ENCODE measurements at regions not wholly inside any gene's neighbourhood (a gene's known extent, or its start where the extent isn't known, plus 50 kb on each side); places are given as distances from the start of the nearest gene placed in this dataset.
"Not testable (repeated sequence)": the region's sequence is repeated elsewhere in the genome, so short reads cannot be mapped to it uniquely, and the experiment has no call there.

DNA sequence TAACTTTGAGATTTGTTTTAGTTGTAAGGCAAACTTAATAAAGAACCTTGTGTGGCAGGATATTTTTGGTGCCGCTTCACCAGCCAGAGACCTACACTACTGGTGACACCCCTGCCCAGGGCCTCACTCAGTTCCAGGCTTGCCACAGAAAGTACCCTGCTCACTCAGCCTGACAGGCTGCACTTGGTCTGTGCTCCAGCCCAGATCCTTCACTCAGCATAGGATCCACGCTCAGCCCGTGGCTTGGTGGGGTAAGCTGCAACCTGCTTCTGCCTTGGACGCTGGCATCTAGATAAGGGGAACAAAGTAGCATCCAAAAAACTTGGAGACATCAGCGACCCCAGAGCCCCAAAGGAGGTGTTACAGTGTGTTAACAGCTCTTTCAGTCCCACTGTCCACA is 825.5 kb downstream of the EPHA3 start:
- DNase-seq: no peak

DNA sequence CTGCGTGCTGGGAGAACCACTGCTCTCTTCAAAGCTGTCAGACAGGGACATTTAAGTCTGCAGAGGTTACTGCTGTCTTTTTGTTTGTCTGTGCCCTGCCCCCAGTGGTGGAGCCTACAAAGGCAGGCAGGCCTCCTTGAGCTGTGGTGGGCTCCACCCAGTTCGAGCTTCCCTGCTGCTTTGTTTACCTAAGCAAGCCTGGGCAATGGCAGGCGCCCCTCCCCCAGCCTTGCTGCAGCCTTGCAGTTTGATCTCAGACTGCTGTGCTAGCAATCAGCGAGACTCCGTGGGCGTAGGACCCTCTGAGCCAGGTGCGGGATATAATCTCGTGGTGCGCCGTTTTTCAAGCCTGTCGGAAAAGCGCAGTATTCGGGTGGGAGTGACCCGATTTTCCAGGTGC is 837.0 kb downstream of the EPHA3 start:
- DNase-seq: not testable (repeated sequence)

DNA sequence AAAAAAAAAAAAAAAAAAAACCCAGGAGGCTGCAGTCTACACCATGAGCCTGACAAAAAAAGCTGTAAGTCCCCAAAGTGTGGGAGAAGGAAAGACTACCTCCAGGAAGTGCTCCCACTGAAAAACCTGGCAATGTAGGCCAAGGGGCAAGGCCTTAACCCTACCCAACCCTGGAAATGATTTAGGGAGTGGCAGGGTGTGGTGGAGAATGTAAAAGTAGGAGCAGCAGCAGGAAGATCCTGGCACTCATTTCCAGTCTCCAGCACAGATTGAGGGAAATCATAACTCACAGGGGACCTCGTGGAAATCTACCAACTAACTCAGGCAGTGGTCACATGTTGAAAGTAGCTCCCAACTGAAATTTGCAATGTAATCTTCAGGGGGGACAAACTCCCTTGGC is 839.5 kb downstream of the EPHA3 start:
- no peak for DNase-seq

DNA sequence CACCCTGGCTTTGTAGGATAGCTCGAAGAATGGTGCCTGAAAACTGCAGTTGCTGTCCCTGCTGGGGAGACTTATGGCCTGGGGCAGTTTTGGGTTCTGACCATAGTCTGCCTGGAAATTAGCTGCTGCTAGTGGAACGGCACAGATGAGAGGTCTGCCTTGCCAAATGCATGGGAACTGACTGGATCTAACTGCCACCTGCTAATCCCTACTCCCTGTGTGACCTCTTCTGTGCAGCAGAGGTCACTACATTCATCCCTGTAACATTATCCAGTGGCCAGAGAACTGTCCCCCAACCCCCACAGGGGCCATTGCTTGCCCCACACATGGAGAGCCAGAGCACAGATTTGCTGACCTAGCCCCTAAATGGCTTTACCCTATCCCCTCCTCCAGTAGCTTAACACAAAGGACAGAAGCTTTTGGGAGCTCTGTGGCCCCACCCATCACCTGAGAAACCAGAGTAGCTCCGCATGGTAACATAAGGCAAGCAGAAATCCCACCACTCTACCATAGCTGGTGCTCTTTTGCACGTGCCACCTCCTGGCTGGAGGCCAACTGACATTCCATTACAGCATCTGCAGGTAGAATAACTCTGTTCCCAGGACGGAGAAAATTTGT is 840.0 kb downstream of the EPHA3 start:
- DNase-seq: no peak

DNA sequence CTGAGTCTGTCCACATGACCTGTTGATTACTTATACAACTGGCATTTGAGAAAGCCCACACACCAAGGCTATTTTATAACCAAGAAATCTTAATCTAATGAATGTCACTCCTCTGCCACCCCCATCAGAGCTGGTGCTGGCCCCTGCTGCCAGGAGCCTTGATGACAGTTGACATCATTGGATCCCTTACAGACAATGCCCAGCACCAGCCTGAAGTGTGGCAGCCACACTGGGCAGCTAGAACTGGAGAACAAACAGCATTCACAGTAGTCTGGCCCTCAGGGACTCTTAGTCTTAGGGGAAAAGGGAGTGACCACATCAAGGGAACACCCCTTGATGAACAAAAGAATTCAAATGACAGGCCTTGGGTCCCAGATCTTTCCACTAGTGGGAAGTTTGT is 840.6 kb downstream of the EPHA3 start:
- no peak for DNase-seq

DNA sequence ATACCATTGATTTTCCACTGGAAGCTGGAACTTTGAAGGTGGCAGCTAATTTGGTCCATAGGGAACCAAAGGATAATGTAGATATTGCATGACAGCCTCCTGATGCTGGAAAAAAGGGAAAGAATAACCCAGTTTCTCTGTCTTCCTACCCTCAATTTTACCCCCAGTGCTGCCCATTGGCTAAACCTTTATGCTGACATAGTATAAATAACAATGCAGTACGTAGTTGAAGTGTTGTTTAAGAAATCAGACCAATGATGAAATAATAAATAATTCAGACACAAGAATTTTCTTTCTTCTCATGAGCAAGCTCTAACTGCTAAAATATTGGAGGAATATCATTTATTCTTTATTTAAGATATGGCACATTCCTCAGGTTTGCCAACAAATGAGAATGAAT is 843.4 kb downstream of the EPHA3 start:
- DNase-seq: no peak

DNA sequence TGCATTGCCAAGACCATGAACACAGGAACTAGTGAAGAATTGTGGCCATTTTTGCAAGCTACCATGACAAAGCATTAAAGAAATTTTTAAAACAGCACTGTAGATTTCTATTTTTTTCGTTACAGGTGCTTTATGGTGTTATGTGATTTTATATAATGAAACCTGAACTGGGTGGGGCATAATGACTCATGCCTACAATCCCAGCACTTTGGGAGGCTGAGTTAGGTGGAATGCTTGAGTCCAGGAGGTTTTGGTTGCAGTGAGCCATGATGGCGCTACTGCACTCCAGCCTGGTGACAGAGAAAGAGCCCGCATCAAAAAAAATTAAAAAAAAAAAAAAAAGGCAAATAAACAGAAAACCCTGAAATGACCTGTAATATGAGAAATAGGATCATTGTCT is 846.7 kb downstream of the EPHA3 start:
- no peak for DNase-seq

DNA sequence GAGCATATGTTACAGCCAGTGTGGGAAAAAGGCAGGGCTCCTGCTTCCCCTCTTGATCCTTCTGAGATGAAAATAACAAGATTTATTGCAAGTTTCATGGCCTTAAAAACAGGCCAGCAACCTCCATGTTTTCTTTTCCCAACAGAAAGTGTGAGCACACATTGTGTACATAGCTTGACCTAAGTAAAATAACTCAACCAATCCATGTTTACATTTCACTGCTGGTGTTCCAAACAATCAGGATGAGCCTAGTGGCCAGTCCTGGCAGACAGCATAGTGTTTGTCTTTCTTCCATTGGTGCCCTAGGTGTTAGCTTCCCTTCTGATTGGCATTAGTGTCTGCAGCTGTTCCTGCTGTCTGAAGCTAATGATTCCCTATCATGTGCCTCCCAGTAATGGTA is 847.7 kb downstream of the EPHA3 start:
- DNase-seq: peak; percentile 35

DNA sequence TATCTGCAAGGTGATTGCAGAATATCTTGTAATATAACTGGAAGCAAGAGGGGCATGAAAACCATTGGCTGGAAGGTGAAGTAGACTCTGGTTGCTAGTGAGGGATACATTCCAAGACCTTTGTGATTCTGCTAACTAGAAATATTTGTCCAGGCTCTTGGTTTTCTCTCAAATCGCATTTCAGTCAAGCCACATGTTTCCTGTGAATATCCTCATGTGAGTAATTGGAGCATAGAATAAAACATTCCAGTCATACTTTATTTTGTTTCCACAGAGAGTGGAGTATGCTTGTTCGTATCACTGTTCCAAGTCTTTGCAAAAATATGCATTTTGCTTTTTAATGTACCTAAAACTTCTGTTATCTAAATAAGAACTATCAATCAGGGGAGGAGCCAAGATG is 850.0 kb downstream of the EPHA3 start:
- no peak for DNase-seq

DNA sequence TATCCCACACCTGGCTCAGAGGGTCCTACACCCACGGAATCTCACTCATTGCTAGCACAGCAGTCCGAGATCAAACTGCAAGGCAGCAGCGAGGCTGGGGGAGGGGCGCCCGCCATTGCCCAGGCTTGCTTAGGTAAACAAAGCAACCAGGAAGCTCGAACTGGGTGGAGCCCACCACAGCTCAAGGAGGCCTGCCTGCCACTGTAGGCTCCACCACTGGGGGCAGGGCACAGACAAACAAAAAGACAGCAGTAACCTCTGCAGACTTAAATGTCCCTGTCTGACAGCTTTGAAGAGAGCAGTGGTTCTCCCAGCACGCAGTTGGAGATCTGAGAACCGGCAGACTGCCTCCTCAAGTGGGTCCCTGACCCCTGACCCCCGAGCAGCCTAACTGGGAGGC is 850.7 kb downstream of the EPHA3 start:
- DNase-seq: not testable (repeated sequence)

DNA sequence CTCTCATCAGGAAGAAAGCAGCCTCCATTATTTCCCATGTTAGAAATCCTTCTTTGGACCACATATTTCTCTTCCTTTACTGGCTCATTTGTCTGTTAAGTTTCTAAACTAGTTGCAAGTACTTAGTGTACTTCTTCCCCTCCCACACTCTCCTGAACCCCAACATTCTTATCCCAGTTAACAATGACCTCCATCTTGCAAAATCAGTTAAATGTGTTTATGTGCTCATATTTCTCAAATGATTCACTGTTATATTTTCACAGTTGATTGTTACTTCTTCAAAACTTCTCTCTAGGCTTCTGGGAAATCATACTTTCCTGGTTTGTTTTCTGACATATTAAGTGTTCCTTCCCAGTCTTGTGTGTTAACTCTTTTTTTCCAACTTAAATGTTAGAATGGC is 856.9 kb downstream of the EPHA3 start:
- no peak for DNase-seq

DNA sequence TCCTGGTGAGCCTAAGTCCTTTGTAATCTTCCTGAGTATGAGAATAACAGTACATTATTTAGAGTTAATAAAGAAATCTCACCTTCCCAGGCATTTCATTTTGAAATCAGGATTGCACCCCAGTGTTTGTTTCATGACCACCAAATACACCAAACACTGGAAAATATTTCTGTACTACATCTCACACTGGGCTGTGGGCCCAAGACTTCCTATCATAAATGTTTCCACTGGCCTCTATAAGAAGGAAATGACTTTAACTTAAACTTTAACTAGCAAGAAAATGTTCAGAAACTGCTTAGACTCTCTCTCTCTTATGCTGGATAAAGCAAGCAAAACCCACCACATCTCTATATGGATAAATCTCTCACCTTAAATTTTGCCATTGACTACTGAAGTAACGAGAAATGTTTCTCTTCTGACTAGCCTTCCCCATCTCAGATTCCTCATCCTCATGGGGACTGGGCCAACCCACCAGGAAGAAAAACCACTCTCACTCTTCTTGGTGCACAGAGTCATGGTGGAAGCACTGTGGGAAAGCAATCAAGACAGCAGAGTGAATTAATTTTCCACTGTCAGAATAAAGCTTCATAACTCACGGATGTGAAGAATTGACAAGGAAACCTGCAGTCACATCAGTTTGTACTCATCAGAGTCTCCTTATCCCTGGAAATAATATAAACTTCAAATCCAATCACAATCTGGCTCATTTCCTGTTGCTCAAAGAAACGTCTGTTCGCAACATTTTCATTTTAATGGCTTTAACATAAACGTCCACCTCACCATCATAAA is 859.6 kb downstream of the EPHA3 start:
- no peak for DNase-seq

DNA sequence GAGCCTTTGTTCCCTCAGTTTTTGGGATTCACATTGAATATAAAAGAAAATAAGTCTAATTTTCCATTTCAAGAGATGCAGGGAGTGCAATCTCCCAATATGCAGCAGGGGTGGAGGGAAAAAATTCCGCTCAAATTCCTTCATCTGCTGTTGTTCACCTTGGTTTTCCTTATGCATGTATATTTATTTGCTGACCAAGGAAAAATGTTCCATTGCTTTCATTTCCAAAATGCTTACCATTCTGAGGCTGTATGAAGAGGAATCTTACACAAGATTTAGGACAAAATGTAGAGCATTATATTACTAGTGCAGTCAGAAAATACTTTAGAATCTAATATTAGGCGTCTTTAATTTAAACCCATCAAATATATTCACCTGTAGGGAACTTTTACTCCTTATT is 863.9 kb downstream of the EPHA3 start:
- DNase-seq: no peak

DNA sequence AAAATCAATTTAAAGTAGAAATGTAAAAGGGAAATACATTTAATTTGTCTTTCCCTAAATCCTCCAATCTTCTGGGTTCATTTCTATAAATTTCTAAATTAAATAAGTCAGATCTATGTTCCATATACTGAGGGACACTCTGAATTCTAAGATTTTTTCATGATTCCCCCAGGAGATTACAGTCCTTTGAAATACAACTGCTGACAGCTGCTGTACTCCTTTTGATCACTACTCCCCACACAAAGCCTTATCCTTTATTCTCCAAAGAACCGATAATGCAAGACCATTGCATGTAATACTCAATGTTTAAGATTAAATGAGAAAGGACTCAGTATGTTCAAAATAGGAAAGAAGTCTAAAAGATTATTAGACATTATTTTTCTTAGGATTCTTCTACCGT is 865.7 kb downstream of the EPHA3 start:
- DNase-seq: no peak

DNA sequence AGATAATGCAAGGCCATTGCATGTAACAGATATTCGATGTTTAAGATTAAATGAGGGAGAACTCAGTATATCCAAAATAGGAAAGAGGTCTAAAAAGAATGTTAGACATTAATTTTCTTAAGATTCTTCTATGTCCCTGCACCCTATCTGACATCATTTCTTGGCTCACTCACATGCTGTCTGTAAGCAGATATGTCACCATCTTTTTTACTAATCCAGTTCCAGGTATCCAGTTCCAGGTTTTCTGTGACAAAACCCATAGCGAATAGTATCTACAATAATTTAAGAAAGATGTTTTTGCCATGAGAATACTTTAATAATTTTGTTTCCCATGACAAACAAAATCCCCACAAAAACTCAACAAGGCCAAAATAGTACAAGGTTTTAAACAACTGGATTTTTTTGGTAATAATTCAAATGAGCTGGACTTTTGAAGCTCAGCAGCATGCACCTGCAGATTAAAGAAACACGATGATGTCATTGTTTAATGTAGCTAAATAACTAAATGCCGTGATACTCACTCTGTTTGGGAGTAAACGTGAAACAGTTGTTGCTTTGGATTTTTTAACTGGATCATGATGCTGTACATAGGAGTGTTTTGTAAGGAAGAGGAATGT is 867.6 kb downstream of the EPHA3 start:
- no peak for DNase-seq

DNA sequence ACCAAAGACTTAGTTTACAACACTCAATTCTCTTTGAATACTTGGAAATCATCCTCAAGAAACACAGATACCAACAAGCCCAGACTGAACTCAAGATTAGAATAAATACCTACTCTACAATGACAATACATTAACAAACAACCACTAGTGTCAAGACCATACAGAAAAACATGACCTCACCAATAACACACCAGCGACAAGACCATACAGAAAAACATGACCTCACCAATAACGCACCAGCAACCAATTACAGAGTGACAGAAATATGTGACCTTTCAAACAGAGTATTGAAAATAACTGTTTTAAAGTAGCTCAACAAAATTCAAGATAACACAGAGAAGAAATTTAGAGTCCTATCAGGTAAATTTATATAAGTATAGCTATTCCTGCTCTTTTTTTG is 876.0 kb downstream of the EPHA3 start:
- no peak for DNase-seq

DNA sequence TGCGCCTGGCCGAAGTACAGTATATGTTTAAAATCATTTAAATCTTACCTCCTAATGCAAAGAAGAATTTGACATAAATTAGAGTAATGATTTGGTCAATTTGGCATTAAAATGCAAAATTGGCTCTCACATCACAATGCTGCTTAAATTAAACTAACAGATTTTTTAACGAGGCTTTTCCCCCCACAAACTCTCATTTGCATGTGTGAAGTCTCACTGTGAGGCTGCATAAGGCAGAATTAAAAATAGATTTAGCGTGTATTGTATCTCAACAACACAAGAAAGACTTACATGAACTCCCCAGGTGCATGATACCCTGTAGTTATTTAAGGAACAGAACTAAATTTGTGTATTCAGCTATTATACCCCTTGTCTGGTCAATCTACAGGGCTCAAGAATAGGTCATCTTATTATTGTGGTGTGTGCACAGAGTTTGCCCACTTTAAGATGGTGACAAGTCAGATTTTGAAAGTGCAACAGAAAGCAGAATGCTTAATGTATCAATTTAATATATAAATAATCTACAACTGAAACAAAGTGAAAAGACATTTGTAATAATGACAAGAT is 897.9 kb downstream of the EPHA3 start:
- DNase-seq: no peak

DNA sequence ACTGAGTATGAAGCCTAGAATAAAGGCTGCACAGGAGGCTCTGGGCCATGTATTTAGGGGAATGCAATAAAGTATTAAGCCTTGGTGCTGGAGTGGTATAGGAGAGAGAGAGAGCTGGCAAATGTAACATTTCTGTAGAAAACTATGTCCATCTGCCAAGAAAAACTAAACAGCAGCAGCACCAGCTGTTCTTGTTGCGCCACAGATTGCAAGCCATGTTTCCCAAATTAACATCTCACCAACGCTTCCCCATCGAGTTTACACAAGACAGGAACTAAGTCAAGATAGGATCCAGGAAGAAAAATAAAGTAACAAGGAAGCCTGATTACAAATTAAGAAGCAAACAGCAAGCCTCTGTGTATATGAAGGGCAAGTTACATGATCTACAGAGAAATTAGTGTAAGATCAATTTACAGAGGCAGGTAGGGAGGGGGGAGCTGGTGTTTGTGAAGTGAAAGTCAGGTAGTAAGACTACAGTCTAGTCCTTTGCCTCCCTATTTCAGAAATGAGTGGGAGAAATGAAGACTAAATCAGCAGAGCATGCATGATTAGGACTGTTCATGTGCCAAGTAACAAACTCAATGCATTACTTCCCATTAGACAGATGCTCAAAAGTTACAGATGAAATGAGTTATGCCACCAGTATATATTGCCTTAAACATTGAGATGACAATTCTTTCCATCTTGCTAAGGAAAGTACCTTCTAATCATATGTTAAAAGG is 900.5 kb downstream of the EPHA3 start:
- no peak for DNase-seq

DNA sequence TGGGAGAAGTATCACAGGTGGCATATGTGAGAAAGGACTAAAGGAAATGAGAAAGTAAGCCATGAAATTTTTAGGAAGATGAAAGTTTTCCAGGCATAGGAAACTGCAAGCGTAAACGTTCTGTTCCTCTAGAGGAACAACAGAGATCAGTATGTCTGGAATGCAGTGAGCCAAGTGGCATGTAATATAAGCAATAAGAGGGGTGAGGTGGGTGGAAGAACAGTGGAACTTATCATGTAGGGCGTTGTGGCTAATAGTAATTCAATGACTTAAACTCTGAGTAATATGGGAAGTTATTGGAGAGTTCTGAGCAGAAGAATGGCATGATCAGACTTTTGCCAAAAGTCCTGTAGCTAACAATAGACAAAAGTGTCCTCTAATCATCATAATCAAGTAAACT is 902.9 kb downstream of the EPHA3 start:
- no peak for DNase-seq

DNA sequence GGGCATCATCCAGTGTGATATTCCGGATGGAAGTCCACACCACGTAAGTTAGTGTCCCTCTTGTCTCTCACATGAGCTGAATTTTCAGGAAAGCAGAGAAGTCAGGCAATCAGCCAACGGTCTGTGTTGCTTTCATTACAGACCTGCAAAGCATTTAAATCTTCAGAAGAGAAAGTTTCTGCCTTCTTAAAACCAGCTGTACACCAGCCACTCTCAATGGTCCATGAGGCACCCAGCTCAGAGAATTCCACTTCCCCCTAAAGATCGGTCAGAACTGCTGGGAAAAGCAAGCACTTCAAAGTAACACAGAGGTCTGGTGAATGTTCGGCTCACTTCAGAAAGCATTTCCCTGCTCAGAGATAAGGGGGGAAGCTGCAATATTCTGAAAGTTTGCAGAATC is 903.7 kb downstream of the EPHA3 start:
- no peak for DNase-seq

DNA sequence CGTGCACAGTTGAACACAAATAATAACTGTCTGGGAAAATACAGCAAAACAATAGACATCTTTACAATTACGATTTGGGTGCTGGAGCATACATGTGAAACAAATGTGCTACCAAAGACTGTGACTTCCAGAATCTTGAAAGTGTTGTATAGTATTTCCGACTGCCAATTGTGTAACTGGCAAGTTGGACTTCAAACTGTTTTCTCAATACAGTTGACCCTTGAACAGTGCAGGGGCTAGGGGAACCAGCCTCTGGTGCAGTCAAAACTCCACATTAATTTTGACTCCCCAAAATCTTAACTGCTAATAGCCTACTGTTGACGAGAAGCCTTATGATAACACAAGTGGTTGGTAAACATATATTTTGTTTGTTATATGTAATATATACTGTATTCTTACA is 904.2 kb downstream of the EPHA3 start:
- no peak for DNase-seq

DNA sequence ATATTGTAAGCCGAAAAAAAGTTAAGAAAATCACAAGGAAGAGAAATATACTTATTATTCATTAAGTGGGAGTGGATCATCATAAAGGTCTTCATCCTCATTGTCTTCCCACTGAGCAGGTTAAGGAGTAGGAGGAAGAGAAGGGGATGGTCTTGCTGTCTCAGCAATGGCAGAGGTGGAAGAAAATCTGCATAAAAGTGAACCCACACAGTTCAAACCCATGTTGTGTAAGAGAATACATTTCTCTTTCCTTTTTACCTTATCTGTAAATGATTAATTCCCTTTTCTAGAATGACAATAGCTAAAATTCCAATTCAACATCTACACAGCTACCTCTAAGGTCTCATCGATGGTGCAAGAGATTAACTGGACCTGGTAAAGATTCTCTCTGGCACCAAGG is 904.6 kb downstream of the EPHA3 start:
- no peak for DNase-seq
